Natural killer cell (primary cell): ENCODE measurements at regions not wholly inside any gene's neighbourhood (a gene's known extent, or its start where the extent isn't known, plus 50 kb on each side); places are given as distances from the start of the nearest gene placed in this dataset.
"Not testable (repeated sequence)": the region's sequence is repeated elsewhere in the genome, so short reads cannot be mapped to it uniquely, and the experiment has no call there.

Experiments
- ATAC-seq, 3 donors: fragments of 150-1000 bp in 2 of 3; fragments of 200-7000 bp in 1 of 3; cut with Tn5 transposase; 1 replicate in 1 of 3; 2 replicates in 2 of 3; pipeline ENCODE4 v1.10.0; 2021; ENCODE audit warnings: mild to moderate bottlenecking in 2 of 3, moderate library complexity in 2 of 3
- DNase-seq, 2 donors: peaks; one replicate each; pipeline versions ENCODE4 v3.0.0 to v3.0.0-alpha.2; 2013 to 2021; ENCODE audit warnings: mixed read lengths in 1 of 2
- H3K27ac ChIP-seq: one replicate; pipeline ENCODE4 v1.5.1; 2013; ENCODE audit warnings: mild to moderate bottlenecking, low read length
- H3K27me3 ChIP-seq: one replicate; pipeline ENCODE4 v1.6.1; 2013; ENCODE audit warnings: low read length; ENCODE audit not compliant: control insufficient read depth, insufficient read depth
- H3K36me3 ChIP-seq: one replicate; pipeline ENCODE4 v1.6.1; 2013; ENCODE audit warnings: low read length; ENCODE audit not compliant: control insufficient read depth, insufficient read depth
- H3K4me1 ChIP-seq: one replicate; pipeline ENCODE4 v1.6.1; 2013; ENCODE audit warnings: low read length; ENCODE audit not compliant: control insufficient read depth, insufficient read depth
- H3K4me3 ChIP-seq: one replicate; pipeline ENCODE4 v1.5.1; 2013; ENCODE audit warnings: low read length
- H3K9me3 ChIP-seq: one replicate; pipeline ENCODE4 v1.6.1; 2013; ENCODE audit warnings: low read length; ENCODE audit not compliant: control insufficient read depth, insufficient read depth
- H3K27ac Mint-ChIP-seq, 2 donors: one replicate each; pipeline ENCODE4 v1.8.0; 2022; ENCODE audit warnings: mild to moderate bottlenecking in 2 of 2, mixed read lengths in 2 of 2, moderate library complexity in 1 of 2
- H3K27me3 Mint-ChIP-seq, 2 donors: one replicate each; pipeline ENCODE4 v1.8.0; 2022; ENCODE audit warnings: low read depth in 2 of 2, mixed read lengths in 2 of 2
- H3K36me3 Mint-ChIP-seq: one replicate; pipeline ENCODE4 v1.8.0; 2022; ENCODE audit warnings: mixed read lengths
- H3K4me1 Mint-ChIP-seq, 2 donors: one replicate each; pipeline ENCODE4 v1.8.0; 2022; ENCODE audit warnings: mixed read lengths in 2 of 2
- H3K4me3 Mint-ChIP-seq: one replicate; pipeline ENCODE4 v1.8.0; 2022; ENCODE audit warnings: mild to moderate bottlenecking, moderate library complexity, mixed read lengths
- H3K9me3 Mint-ChIP-seq, 2 donors: one replicate each; pipeline ENCODE4 v1.8.0; 2022; ENCODE audit warnings: mixed read lengths in 2 of 2
- WGBS: methylation state at CpG from one replicate; pipeline ENCODE4 v1.1.7; 2013; ENCODE audit warnings: missing lambda C conversion rate; ENCODE audit not compliant: insufficient coverage; 5-methylcytosine and 5-hydroxymethylcytosine counted together
- intact Hi-C: fragments of 100-400 bp; cut with micrococcal nuclease; formaldehyde crosslinking; loops from one replicate; pipeline ENCODE4 v1.14.2; 2022
- TF ChIP-seq, protein P1 (sequence below): fragments of 200-600 bp; IDR thresholded peaks from one replicate; pipeline ENCODE4 v1.8.0; 2022; ENCODE audit warnings: antibody characterized with exemption

DNA sequence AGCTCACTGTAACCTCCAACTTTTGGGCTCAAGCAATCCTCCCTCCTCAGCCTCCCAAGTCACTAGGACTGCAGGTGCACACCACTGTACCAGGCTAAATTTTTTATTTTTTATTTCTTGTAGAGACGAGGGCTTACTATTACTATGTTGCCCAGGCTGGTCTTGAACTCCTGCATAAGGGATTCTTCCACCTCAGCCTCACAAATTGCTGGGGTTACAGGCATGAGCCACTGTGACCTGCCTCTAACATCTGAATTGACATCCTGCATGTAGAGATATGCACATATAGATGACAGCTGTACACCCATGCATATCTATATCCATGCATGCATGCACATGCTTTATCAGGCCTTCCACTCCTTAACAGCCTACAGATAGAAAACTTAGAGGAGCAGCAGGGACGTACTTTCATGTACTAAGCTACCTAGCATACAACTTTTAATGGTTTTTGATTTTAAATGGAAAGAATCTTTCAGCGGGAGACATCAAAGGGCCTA, 740.9 kb upstream of the TPTE start:
- intact Hi-C loops, result no loop called here
- no peak for ATAC-seq

DNA sequence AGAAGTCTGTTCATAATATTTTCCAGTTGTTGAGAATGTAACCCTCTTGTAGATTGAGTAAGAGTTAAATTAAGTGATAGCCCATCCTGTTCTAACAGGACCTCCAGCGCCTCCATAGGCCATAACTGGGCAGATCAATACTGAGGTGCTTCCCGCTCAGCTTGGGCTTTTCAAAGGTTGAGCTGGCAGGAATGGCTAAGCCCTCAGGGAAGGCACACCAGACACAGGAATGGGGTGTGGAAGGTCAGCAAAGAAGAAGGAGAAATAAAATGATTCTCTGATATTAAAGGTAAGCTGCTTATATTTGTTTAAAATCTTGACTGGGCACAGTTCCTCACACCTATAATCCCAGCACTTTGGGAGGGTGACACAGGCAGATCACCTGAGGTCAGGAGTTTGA, 737.8 kb upstream of the TPTE start:
- H3K27me3 ChIP-seq, ATAC-seq, H3K36me3 ChIP-seq, H3K27ac ChIP-seq, intact Hi-C loops, H3K27me3 Mint-ChIP-seq, DNase-seq, H3K4me1 ChIP-seq, H3K27ac Mint-ChIP-seq, H3K4me1 Mint-ChIP-seq, H3K4me3 Mint-ChIP-seq, H3K4me3 ChIP-seq: not testable (repeated sequence)
- H3K36me3 Mint-ChIP-seq, result peaks cover 27% of the 10 kb centered on the region
- peaks cover 21% of the 10 kb centered on the region for H3K9me3 ChIP-seq
- 41% methylated on average over 2 of the region's 2 CpGs for WGBS
- H3K9me3 Mint-ChIP-seq, result peaks cover 17 to 35% of the 10 kb centered on the region in 2 donors

More for the DNA sequence above, 740.9 kb upstream of the TPTE start:
- 48% methylated on average over 2 of the region's 3 CpGs for WGBS
- H3K4me3 Mint-ChIP-seq, result no peak overlapping the region
- H3K9me3 Mint-ChIP-seq, result peaks cover 26 to 44% of the 10 kb centered on the region in 2 donors
- H3K4me1 Mint-ChIP-seq, result no peaks in the 10 kb centered on the region
- no peak overlapping the region for H3K27ac Mint-ChIP-seq
- no peak for DNase-seq
- no peaks in the 10 kb centered on the region for H3K27me3 Mint-ChIP-seq
- Histone ChIP-seq H3K27me3 (no peaks in the 10 kb centered on the region), H3K27ac (no peak overlapping the region), H3K4me3 (no peak overlapping the region), H3K36me3 (no peaks in the 10 kb centered on the region), H3K9me3 (peaks cover 16% of the 10 kb centered on the region), H3K4me1 (no peaks in the 10 kb centered on the region)
- H3K36me3 Mint-ChIP-seq, result peaks cover 33% of the 10 kb centered on the region
- TF ChIP-seq, protein P1, sequence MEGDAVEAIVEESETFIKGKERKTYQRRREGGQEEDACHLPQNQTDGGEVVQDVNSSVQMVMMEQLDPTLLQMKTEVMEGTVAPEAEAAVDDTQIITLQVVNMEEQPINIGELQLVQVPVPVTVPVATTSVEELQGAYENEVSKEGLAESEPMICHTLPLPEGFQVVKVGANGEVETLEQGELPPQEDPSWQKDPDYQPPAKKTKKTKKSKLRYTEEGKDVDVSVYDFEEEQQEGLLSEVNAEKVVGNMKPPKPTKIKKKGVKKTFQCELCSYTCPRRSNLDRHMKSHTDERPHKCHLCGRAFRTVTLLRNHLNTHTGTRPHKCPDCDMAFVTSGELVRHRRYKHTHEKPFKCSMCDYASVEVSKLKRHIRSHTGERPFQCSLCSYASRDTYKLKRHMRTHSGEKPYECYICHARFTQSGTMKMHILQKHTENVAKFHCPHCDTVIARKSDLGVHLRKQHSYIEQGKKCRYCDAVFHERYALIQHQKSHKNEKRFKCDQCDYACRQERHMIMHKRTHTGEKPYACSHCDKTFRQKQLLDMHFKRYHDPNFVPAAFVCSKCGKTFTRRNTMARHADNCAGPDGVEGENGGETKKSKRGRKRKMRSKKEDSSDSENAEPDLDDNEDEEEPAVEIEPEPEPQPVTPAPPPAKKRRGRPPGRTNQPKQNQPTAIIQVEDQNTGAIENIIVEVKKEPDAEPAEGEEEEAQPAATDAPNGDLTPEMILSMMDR, result no peak

DNA sequence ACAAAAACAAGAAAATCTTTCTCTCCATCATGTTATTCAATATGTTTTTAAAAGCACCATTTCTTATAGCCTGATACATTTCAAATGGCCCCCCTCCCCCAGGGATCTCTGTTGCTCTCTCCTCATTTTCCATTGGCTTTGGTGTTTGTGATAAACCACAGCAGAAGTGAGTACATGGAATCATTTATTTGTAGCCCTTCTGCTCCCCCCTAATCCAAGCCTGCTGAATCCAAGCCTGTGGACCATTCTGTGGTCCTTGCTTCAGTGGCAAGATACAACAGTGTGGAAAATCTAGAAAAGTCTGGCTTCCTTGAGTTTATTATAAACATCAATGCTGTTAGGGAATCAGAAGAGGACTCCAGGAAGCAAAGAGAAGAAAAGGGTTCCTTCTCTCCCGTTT, 737.2 kb upstream of the TPTE start:
- H3K4me1 Mint-ChIP-seq, intact Hi-C loops, H3K27ac Mint-ChIP-seq, H3K4me3 Mint-ChIP-seq, H3K4me3 ChIP-seq, H3K27me3 Mint-ChIP-seq, DNase-seq, ATAC-seq, H3K36me3 ChIP-seq, H3K27ac ChIP-seq, H3K27me3 ChIP-seq, H3K4me1 ChIP-seq: not testable (repeated sequence)
- peaks cover 21% of the 10 kb centered on the region for H3K9me3 ChIP-seq
- H3K9me3 Mint-ChIP-seq, result peaks cover 20 to 36% of the 10 kb centered on the region in 2 donors
- peaks cover 32% of the 10 kb centered on the region for H3K36me3 Mint-ChIP-seq
- 48% methylated on average over 1 of the region's 1 CpG for WGBS

DNA sequence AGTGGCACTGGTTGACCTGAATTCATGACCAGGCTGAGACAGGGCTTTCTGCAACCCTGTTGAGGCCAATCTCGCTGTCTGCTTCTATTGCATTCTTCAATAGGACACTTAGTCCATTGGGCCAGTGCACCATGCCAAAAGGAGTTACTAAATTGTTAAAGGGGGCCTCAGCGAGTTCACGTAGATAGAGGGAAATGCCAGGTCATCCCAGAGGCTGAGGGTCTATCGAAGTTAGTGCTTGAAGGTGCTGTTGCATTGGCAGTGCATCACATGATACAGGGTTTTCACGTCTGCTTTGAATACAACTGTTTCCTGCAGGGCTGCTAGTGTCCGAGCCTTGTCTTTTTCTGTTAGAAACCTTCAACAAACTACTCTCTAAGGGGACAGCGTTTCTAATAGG, 735.3 kb upstream of the TPTE start:
- H3K4me3 ChIP-seq, H3K4me3 Mint-ChIP-seq, ATAC-seq, H3K27me3 Mint-ChIP-seq, H3K4me1 ChIP-seq, intact Hi-C loops, H3K4me1 Mint-ChIP-seq, DNase-seq, H3K36me3 ChIP-seq, H3K27ac Mint-ChIP-seq, H3K27me3 ChIP-seq, H3K27ac ChIP-seq: not testable (repeated sequence)
- whole genome bisulfite sequencing, result 44% methylated on average over 7 of the region's 7 CpGs
- peaks cover 35% of the 10 kb centered on the region for H3K36me3 Mint-ChIP-seq
- H3K9me3 Mint-ChIP-seq, result peaks cover 20 to 30% of the 10 kb centered on the region in 2 donors
- H3K9me3 ChIP-seq, result peaks cover 30% of the 10 kb centered on the region

GRCh38 chr21:9788281-9788680, 733.1 kb upstream of the TPTE start:
- H3K4me3 ChIP-seq, intact Hi-C loops, H3K27me3 Mint-ChIP-seq, H3K27ac Mint-ChIP-seq, H3K27ac ChIP-seq, H3K27me3 ChIP-seq, H3K36me3 ChIP-seq, ATAC-seq, H3K4me1 ChIP-seq, DNase-seq, H3K4me1 Mint-ChIP-seq, H3K4me3 Mint-ChIP-seq: not testable (repeated sequence)
- WGBS, result 59% methylated on average over 4 of the region's 5 CpGs
- peaks cover 38% of the 10 kb centered on the region for H3K9me3 ChIP-seq
- H3K9me3 Mint-ChIP-seq, result peaks cover 22 to 33% of the 10 kb centered on the region in 2 donors
- peaks cover 42% of the 10 kb centered on the region for H3K36me3 Mint-ChIP-seq

DNA sequence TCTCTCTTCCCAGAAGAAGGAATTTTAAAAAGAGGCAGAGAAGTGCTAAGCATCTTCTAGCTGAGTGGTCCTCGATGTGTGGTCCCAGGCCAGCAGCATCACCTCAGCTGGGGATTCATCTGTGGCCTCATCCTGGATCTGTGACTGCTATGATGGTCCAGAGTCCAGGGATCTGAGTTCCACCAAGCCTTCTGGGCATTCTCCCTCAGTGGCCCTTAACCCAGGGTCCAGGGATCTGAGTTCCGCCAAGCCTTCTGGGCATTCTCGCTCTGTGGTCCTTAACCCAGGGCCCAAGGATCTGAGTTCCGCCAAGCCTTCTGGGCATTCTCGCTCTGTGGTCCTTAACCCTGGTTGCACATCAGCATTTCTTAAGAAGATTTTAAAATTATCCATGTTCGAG, 731.0 kb upstream of the TPTE start:
- WGBS, result 73% methylated on average over 6 of the region's 6 CpGs
- peaks cover 44% of the 10 kb centered on the region for H3K9me3 ChIP-seq
- H3K4me3 Mint-ChIP-seq, H3K27me3 ChIP-seq, H3K36me3 ChIP-seq, H3K27me3 Mint-ChIP-seq, H3K27ac ChIP-seq, DNase-seq, intact Hi-C loops, H3K4me1 ChIP-seq, H3K4me1 Mint-ChIP-seq, ATAC-seq, H3K4me3 ChIP-seq, H3K27ac Mint-ChIP-seq: not testable (repeated sequence)
- Mint-ChIP-seq H3K9me3 (peaks cover 20 to 32% of the 10 kb centered on the region in 2 donors), H3K36me3 (peaks cover 44% of the 10 kb centered on the region)

DNA sequence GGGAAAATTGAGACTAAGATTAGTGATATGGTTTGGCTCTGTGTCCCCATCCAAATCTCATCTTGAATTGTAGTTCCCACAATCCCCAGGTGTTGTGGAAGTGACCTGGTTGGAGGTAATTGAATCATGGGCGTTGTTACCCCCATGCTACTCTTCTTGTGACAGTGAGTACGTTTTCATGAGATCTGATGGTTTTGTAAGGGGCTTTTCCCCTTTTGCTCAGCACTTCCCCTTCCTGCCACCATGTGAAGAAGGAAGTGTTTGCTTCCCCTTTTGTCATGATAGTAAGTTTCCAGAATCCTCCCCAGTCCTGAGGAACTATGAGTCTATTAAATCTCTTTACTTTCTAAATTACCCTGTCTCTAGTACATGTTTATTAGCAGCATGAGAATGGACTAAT, 729.9 kb upstream of the TPTE start:
- intact Hi-C loops, H3K27ac Mint-ChIP-seq, H3K4me3 ChIP-seq, H3K27ac ChIP-seq, H3K4me1 Mint-ChIP-seq, H3K4me1 ChIP-seq, H3K36me3 ChIP-seq, H3K27me3 ChIP-seq, DNase-seq, ATAC-seq, H3K27me3 Mint-ChIP-seq, H3K4me3 Mint-ChIP-seq: not testable (repeated sequence)
- H3K36me3 Mint-ChIP-seq, result peaks cover 55% of the 10 kb centered on the region
- peaks cover 23 to 38% of the 10 kb centered on the region in 2 donors for H3K9me3 Mint-ChIP-seq
- no CpG with 5 or more reads among the region's 2 CpGs for WGBS
- H3K9me3 ChIP-seq, result peaks cover 43% of the 10 kb centered on the region
